ENCODE measurements at regions not wholly inside any gene's neighbourhood (a gene's known extent, or its start where the extent isn't known, plus 50 kb on each side); places are given as distances from the start of the nearest gene placed in this dataset.

GRCh38 chr11:86726118-86726753, 53.8 kb upstream of the ME3 start:
- no peak for DNase-seq (ENCODE audit: low spot score)
- peaks cover 0 to 5% (median under 1%) of the 10 kb centered on the region in 4 donors for H3K9me3 ChIP-seq (ENCODE audit: control insufficient read depth in 4 of 4, low read length in 3 of 4)
- no peaks in the 10 kb centered on the region for H3K36me3 ChIP-seq (ENCODE audit: control insufficient read depth in 4 of 4, insufficient read depth in 3 of 4, low read depth in 1 of 4, low read length in 3 of 4)
- no peak overlapping the region for H3K4me3 ChIP-seq (ENCODE audit: low read depth in 1 of 3, low read length in 3 of 3)
- WGBS: 85% methylated on average over 2 of the region's 2 CpGs
- H3K27me3 ChIP-seq (ENCODE audit: control insufficient read depth in 4 of 4, insufficient read depth in 4 of 4, low read length in 3 of 4): no peaks in the 10 kb centered on the region
- no peak overlapping the region for H3K9ac ChIP-seq (ENCODE audit: low read depth in 1 of 2, low read length in 2 of 2)
- no peak overlapping the region for H3K27ac ChIP-seq (ENCODE audit: low read depth in 1 of 2, low read length in 2 of 2)
- no peak for TF ChIP-seq NR2F2 (IDR thresholded peaks at IDR 0.05)
- TF ChIP-seq FOXA2 (IDR thresholded peaks at IDR 0.05): no peak
- TF ChIP-seq HNF4G (IDR thresholded peaks at IDR 0.05): no peak
- no peak for TF ChIP-seq EGR1 (IDR thresholded peaks at IDR 0.05; ENCODE audit: low read depth in 2 of 2)
- TF ChIP-seq ZBTB33 (IDR thresholded peaks at IDR 0.05): no peak
- no peak for TF ChIP-seq ATF3 (IDR thresholded peaks at IDR 0.05)
- TF ChIP-seq HNF4A (conservative IDR thresholded peaks at IDR 0.05): no peak
- no peak for TF ChIP-seq REST (IDR thresholded peaks at IDR 0.05)
- no peak for TF ChIP-seq CTCF (IDR thresholded peaks at IDR 0.05; ENCODE audit: low read depth, low read length, missing input control)
- no peak for TF ChIP-seq RAD21 (IDR thresholded peaks at IDR 0.05)
- TF ChIP-seq RXRA (IDR thresholded peaks at IDR 0.05): no peak
- no peak for TF ChIP-seq SP1 (IDR thresholded peaks at IDR 0.05)
- TF ChIP-seq MAX (IDR thresholded peaks at IDR 0.05): no peak
- TF ChIP-seq TAF1 (conservative IDR thresholded peaks at IDR 0.05): no peak
- no peak for TF ChIP-seq YY1 (IDR thresholded peaks at IDR 0.05)
- no peak for TF ChIP-seq GABPA (IDR thresholded peaks at IDR 0.05 in 1 of 2, conservative IDR thresholded peaks at IDR 0.05 in 1 of 2)
- TF ChIP-seq JUND (IDR thresholded peaks at IDR 0.05): no peak
- no peak for TF ChIP-seq FOXA1 (IDR thresholded peaks at IDR 0.05)
- no peaks in the 10 kb centered on the region for H3K4me1 ChIP-seq (ENCODE audit: control insufficient read depth in 4 of 4, insufficient read depth in 4 of 4, low read length in 3 of 4)

Measured in liver (tissue), 8 donors.